Lower leg skin (tissue), 3 donors: ENCODE measurements at regions not wholly inside any gene's neighbourhood (a gene's known extent, or its start where the extent isn't known, plus 50 kb on each side); places are given as distances from the start of the nearest gene placed in this dataset.

Experiments used
- POLR2A ChIP-seq, 2 donors: fragments of 450-650 bp; IDR thresholded peaks; one replicate each; pipeline ENCODE4 v1.6.1; 2016 to 2017; ENCODE audit warnings: antibody characterized with exemption in 2 of 2, mild to moderate bottlenecking in 1 of 2, moderate library complexity in 1 of 2
- TF ChIP-seq, protein P1 (sequence below), 3 donors: fragments of 450-650 bp; IDR thresholded peaks; one replicate each; pipeline ENCODE4 v1.5.1; 2016; ENCODE audit warnings: antibody characterized with exemption in 3 of 3, mild to moderate bottlenecking in 3 of 3, moderate library complexity in 2 of 3

DNA sequence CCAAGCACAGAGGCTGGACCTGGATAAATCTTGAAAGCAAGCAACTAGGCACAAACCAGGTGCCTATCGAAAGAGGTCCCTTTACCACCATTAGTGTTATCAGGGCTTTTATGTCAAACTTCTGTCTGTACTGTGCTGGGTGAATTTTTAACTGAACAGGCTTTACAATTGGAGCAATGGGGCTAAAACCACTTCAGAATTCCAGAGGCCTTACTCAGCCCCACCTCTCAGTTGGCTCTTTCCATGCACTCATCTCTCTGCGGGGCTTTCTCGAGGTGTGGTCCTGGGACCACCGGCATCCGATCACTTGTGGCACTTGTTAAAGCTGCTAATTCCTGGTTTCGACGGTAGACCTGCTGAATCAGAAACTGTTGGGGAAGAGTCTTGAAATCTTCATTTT, 232.5 kb downstream of the SOX4 start:
- TF ChIP-seq, protein P1, sequence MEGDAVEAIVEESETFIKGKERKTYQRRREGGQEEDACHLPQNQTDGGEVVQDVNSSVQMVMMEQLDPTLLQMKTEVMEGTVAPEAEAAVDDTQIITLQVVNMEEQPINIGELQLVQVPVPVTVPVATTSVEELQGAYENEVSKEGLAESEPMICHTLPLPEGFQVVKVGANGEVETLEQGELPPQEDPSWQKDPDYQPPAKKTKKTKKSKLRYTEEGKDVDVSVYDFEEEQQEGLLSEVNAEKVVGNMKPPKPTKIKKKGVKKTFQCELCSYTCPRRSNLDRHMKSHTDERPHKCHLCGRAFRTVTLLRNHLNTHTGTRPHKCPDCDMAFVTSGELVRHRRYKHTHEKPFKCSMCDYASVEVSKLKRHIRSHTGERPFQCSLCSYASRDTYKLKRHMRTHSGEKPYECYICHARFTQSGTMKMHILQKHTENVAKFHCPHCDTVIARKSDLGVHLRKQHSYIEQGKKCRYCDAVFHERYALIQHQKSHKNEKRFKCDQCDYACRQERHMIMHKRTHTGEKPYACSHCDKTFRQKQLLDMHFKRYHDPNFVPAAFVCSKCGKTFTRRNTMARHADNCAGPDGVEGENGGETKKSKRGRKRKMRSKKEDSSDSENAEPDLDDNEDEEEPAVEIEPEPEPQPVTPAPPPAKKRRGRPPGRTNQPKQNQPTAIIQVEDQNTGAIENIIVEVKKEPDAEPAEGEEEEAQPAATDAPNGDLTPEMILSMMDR (IDR thresholded peaks at IDR 0.05): no peak
- TF ChIP-seq POLR2A (IDR thresholded peaks at IDR 0.05): no peak
